Activated T-cell treated with anti-CD3 and anti-CD28 coated beads, Interleukin-2, amount 50 U/mL, for 24 hours (primary cell): ENCODE measurements at regions not wholly inside any gene's neighbourhood (a gene's known extent, or its start where the extent isn't known, plus 50 kb on each side); places are given as distances from the start of the nearest gene placed in this dataset.

Experiments
- DNase-seq: peaks from one replicate; pipeline ENCODE4 v3.0.0-alpha.2; 2020
- H3K27ac Mint-ChIP-seq: 2 replicates; pipeline ENCODE4 v1.8.0; 2020; ENCODE audit warnings: mild to moderate bottlenecking, mixed read lengths
- H3K27me3 Mint-ChIP-seq: 2 replicates; pipeline ENCODE4 v1.8.0; 2020; ENCODE audit warnings: mixed read lengths
- H3K36me3 Mint-ChIP-seq: 2 replicates; pipeline ENCODE4 v1.8.0; 2020; ENCODE audit warnings: low read depth, mixed read lengths
- H3K4me1 Mint-ChIP-seq: 2 replicates; pipeline ENCODE4 v1.8.0; 2020; ENCODE audit warnings: low read depth, mixed read lengths
- H3K4me3 Mint-ChIP-seq: 2 replicates; pipeline ENCODE4 v1.8.0; 2020; ENCODE audit warnings: mild to moderate bottlenecking, moderate library complexity, mixed read lengths
- H3K9me3 Mint-ChIP-seq: 2 replicates; pipeline ENCODE4 v1.8.0; 2020; ENCODE audit warnings: mixed read lengths

GRCh38 chr6:140043762-140044378 is 669.4 kb upstream of the CITED2 start:
- Mint-ChIP-seq H3K27ac (peak overlapping the region; percentile 35), H3K4me1 (peaks cover 8% of the 10 kb centered on the region), H3K27me3 (peaks cover 2% of the 10 kb centered on the region), H3K9me3 (no peaks in the 10 kb centered on the region), H3K4me3 (no peak overlapping the region), H3K36me3 (no peaks in the 10 kb centered on the region)
- no peak for DNase-seq

- Mint-ChIP-seq H3K27me3 (peaks cover 2% of the 10 kb centered on the region), H3K4me1 (peaks cover 8% of the 10 kb centered on the region), H3K36me3 (no peaks in the 10 kb centered on the region), H3K9me3 (no peaks in the 10 kb centered on the region), H3K4me3 (no peak overlapping the region), H3K27ac (peak overlapping the region; percentile 35)
- DNase-seq: no peak
These were observed 668.9 kb upstream of the CITED2 start for GRCh38 chr6:140043357-140043756.

GRCh38 chr6:140041571-140042332 is 667.3 kb upstream of the CITED2 start:
- no peak overlapping the region for H3K27ac Mint-ChIP-seq
- H3K4me3 Mint-ChIP-seq: no peak overlapping the region
- H3K36me3 Mint-ChIP-seq: no peaks in the 10 kb centered on the region
- peaks cover 8% of the 10 kb centered on the region for H3K4me1 Mint-ChIP-seq
- peaks cover 6% of the 10 kb centered on the region for H3K27me3 Mint-ChIP-seq
- DNase-seq: no peak
- no peaks in the 10 kb centered on the region for H3K9me3 Mint-ChIP-seq

GRCh38 chr6:140041056-140041455 is 666.6 kb upstream of the CITED2 start:
- Mint-ChIP-seq H3K4me1 (peaks cover 8% of the 10 kb centered on the region), H3K4me3 (no peak overlapping the region), H3K27ac (no peak overlapping the region), H3K36me3 (no peaks in the 10 kb centered on the region), H3K9me3 (no peaks in the 10 kb centered on the region), H3K27me3 (peaks cover 9% of the 10 kb centered on the region)
- DNase-seq: no peak

GRCh38 chr6:140040396-140040795 is 665.9 kb upstream of the CITED2 start:
- no peaks in the 10 kb centered on the region for H3K9me3 Mint-ChIP-seq
- no peak overlapping the region for H3K27ac Mint-ChIP-seq
- H3K27me3 Mint-ChIP-seq: peaks cover 7% of the 10 kb centered on the region
- peaks cover 8% of the 10 kb centered on the region for H3K4me1 Mint-ChIP-seq
- no peaks in the 10 kb centered on the region for H3K36me3 Mint-ChIP-seq
- DNase-seq: no peak
- H3K4me3 Mint-ChIP-seq: no peak overlapping the region

- no peak for DNase-seq
- Mint-ChIP-seq H3K27me3 (peaks cover 7% of the 10 kb centered on the region), H3K27ac (no peak overlapping the region), H3K9me3 (no peaks in the 10 kb centered on the region), H3K4me3 (no peak overlapping the region), H3K36me3 (no peaks in the 10 kb centered on the region), H3K4me1 (peaks cover 8% of the 10 kb centered on the region)
These were observed 664.9 kb upstream of the CITED2 start for GRCh38 chr6:140039364-140039763.

GRCh38 chr6:140036196-140036595 is 661.7 kb upstream of the CITED2 start:
- Mint-ChIP-seq H3K27ac (no peak overlapping the region), H3K27me3 (peaks cover 21% of the 10 kb centered on the region), H3K4me3 (no peak overlapping the region), H3K36me3 (no peaks in the 10 kb centered on the region), H3K9me3 (no peaks in the 10 kb centered on the region), H3K4me1 (no peaks in the 10 kb centered on the region)
- DNase-seq: no peak

- no peaks in the 10 kb centered on the region for H3K4me1 Mint-ChIP-seq
- no peaks in the 10 kb centered on the region for H3K36me3 Mint-ChIP-seq
- no peak overlapping the region for H3K4me3 Mint-ChIP-seq
- peaks cover 41% of the 10 kb centered on the region for H3K27me3 Mint-ChIP-seq
- H3K9me3 Mint-ChIP-seq: peaks cover 7% of the 10 kb centered on the region
- no peak overlapping the region for H3K27ac Mint-ChIP-seq
- no peak for DNase-seq
These were observed 657.7 kb upstream of the CITED2 start for GRCh38 chr6:140032189-140032588.

- Mint-ChIP-seq H3K27ac (no peak overlapping the region), H3K4me3 (no peak overlapping the region), H3K36me3 (no peaks in the 10 kb centered on the region), H3K9me3 (peaks cover 7% of the 10 kb centered on the region), H3K4me1 (no peaks in the 10 kb centered on the region), H3K27me3 (peaks cover 43% of the 10 kb centered on the region)
- DNase-seq: no peak
These were observed 655.1 kb upstream of the CITED2 start for GRCh38 chr6:140029551-140029950.

GRCh38 chr6:140027219-140027618 is 652.8 kb upstream of the CITED2 start:
- Mint-ChIP-seq H3K9me3 (peaks cover 7% of the 10 kb centered on the region), H3K27ac (no peak overlapping the region), H3K27me3 (peaks cover 36% of the 10 kb centered on the region), H3K4me1 (no peaks in the 10 kb centered on the region), H3K36me3 (no peaks in the 10 kb centered on the region), H3K4me3 (no peak overlapping the region)
- DNase-seq: no peak

GRCh38 chr6:140026546-140026945 is 652.1 kb upstream of the CITED2 start:
- Mint-ChIP-seq H3K27me3 (peaks cover 32% of the 10 kb centered on the region), H3K36me3 (no peaks in the 10 kb centered on the region), H3K9me3 (peaks cover 7% of the 10 kb centered on the region), H3K4me1 (no peaks in the 10 kb centered on the region), H3K4me3 (no peak overlapping the region), H3K27ac (no peak overlapping the region)
- DNase-seq: no peak

GRCh38 chr6:140025171-140025570 is 650.7 kb upstream of the CITED2 start:
- H3K9me3 Mint-ChIP-seq: peaks cover 15% of the 10 kb centered on the region
- H3K27me3 Mint-ChIP-seq: peaks cover 21% of the 10 kb centered on the region
- H3K4me3 Mint-ChIP-seq: no peak overlapping the region
- no peak overlapping the region for H3K27ac Mint-ChIP-seq
- H3K4me1 Mint-ChIP-seq: no peaks in the 10 kb centered on the region
- DNase-seq: no peak
- H3K36me3 Mint-ChIP-seq: no peaks in the 10 kb centered on the region

- no peak for DNase-seq
- Mint-ChIP-seq H3K27ac (no peak overlapping the region), H3K9me3 (peaks cover 16% of the 10 kb centered on the region), H3K36me3 (no peaks in the 10 kb centered on the region), H3K27me3 (peaks cover 14% of the 10 kb centered on the region), H3K4me3 (no peak overlapping the region), H3K4me1 (no peaks in the 10 kb centered on the region)
These were observed 645.9 kb upstream of the CITED2 start for GRCh38 chr6:140020207-140020791.

GRCh38 chr6:140018588-140018987 is 644.1 kb upstream of the CITED2 start:
- no peak overlapping the region for H3K4me3 Mint-ChIP-seq
- no peaks in the 10 kb centered on the region for H3K36me3 Mint-ChIP-seq
- H3K4me1 Mint-ChIP-seq: no peaks in the 10 kb centered on the region
- H3K9me3 Mint-ChIP-seq: peaks cover 16% of the 10 kb centered on the region
- no peak for DNase-seq
- H3K27me3 Mint-ChIP-seq: peaks cover 19% of the 10 kb centered on the region
- no peak overlapping the region for H3K27ac Mint-ChIP-seq

GRCh38 chr6:140017470-140017869 is 643.0 kb upstream of the CITED2 start:
- Mint-ChIP-seq H3K4me3 (no peak overlapping the region), H3K27me3 (peaks cover 19% of the 10 kb centered on the region), H3K9me3 (peaks cover 16% of the 10 kb centered on the region), H3K27ac (no peak overlapping the region), H3K36me3 (no peaks in the 10 kb centered on the region), H3K4me1 (no peaks in the 10 kb centered on the region)
- DNase-seq: no peak
